AG09309 (cell line): ENCODE measurements at regions not wholly inside any gene's neighbourhood (a gene's known extent, or its start where the extent isn't known, plus 50 kb on each side); places are given as distances from the start of the nearest gene placed in this dataset.
"Not testable (repeated sequence)": the region's sequence is repeated elsewhere in the genome, so short reads cannot be mapped to it uniquely, and the experiment has no call there.

Experiments
- DNase-seq: peaks from one replicate; pipeline ENCODE4 v3.0.0-alpha.2; 2010; ENCODE audit warnings: low read depth
- H3K4me3 ChIP-seq: 2 replicates; pipeline ENCODE4 v1.5.1; 2011; ENCODE audit warnings: mild to moderate bottlenecking, low read depth, low read length, moderate library complexity; ENCODE audit not compliant: control insufficient read depth
- TF ChIP-seq, protein P1 (sequence below): IDR thresholded peaks from 2 replicates; pipeline ENCODE4 v1.5.1; 2011; ENCODE audit warnings: mild to moderate bottlenecking, low read depth, low read length, inconsistent platforms; ENCODE audit not compliant: insufficient read depth, control insufficient read depth; ENCODE audit errors: missing control alignments

DNA sequence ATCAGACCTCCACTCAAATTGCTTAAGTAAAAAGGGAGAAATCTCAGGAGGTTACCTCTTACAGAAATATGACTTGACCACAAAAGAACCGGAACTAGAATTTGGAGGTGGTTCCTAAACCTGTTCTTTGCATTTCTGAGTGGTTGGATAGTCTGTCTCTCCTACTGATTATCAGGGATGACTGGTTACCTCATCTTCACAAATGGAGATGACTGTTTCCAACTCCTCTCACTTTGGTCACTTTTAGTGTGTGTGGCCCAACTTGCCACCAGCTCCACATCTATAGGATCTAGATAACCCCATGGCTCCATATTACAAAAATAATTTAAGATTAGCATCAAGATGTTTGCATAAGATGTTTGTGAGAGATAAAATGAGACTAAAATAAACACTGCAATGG is 95.5 kb downstream of the CCDC71L start:
- TF ChIP-seq, protein P1, sequence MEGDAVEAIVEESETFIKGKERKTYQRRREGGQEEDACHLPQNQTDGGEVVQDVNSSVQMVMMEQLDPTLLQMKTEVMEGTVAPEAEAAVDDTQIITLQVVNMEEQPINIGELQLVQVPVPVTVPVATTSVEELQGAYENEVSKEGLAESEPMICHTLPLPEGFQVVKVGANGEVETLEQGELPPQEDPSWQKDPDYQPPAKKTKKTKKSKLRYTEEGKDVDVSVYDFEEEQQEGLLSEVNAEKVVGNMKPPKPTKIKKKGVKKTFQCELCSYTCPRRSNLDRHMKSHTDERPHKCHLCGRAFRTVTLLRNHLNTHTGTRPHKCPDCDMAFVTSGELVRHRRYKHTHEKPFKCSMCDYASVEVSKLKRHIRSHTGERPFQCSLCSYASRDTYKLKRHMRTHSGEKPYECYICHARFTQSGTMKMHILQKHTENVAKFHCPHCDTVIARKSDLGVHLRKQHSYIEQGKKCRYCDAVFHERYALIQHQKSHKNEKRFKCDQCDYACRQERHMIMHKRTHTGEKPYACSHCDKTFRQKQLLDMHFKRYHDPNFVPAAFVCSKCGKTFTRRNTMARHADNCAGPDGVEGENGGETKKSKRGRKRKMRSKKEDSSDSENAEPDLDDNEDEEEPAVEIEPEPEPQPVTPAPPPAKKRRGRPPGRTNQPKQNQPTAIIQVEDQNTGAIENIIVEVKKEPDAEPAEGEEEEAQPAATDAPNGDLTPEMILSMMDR = no peak
- no peak for DNase-seq
- no peak overlapping the region for H3K4me3 ChIP-seq

DNA sequence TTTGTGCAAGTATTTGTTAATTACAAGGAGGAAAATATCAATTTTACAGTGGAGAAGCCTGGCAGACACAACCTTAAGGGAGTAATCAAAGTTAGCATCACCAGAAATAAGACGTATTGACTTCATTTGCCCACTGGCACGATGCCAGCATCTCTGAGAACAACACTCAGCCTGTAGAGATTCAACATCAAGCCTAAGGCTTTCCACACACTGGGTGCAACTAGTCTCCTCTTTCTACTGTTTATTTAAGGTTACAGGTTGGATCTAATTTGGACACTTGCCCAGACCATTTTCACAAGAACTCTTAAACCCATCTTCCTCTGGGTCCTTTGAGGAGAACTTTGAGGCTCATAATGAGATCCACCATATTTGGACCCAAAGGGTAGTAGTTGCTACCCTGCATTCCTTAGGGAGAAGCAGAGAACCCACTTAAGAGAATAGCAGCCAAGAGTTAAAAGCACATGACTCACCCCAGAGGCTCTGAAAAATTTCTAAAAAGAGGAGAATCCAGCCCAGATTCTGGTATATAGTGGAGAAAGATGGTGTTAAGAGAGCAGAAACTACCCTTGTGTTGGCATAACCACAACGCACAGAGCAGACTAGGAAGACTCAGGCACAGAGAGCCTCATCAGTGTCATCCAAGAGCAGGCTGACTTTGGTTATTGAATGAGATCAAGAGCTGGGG is 97.3 kb downstream of the CCDC71L start:
- no peak overlapping the region for H3K4me3 ChIP-seq
- DNase-seq = no peak
- TF ChIP-seq, protein P1 = no peak

DNA sequence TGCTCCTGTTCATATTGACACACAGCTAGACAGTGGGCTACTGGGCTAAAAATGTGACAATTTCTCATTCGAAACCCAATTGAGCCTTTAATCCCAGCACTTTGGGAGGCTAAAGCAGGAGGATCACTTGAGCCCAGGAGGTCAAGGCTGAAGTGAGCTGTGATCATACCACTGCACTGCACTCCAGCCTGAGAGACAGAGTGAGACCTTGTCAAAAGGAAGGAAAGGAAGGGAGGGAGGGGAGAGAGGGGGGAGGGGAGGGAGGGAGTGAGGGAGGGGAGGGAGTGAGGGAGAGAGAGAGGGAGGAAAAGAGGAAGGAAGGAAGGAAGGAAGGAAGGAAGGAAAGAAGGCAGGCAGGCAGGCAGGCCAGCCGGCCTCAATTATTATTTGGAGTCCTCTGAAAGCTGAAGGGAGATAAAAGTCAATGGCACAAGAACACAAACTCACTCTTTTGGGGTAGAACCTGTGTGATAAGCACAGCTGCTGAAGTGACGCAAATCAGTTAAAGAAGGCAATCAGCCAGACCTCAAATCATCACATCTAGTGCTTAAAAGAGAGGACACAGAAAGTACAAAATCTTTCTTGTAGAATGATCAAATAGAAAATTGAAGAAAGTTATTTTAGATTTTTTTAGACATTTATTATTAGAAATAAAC is 98.1 kb downstream of the CCDC71L start:
- TF ChIP-seq, protein P1 = no peak

DNA sequence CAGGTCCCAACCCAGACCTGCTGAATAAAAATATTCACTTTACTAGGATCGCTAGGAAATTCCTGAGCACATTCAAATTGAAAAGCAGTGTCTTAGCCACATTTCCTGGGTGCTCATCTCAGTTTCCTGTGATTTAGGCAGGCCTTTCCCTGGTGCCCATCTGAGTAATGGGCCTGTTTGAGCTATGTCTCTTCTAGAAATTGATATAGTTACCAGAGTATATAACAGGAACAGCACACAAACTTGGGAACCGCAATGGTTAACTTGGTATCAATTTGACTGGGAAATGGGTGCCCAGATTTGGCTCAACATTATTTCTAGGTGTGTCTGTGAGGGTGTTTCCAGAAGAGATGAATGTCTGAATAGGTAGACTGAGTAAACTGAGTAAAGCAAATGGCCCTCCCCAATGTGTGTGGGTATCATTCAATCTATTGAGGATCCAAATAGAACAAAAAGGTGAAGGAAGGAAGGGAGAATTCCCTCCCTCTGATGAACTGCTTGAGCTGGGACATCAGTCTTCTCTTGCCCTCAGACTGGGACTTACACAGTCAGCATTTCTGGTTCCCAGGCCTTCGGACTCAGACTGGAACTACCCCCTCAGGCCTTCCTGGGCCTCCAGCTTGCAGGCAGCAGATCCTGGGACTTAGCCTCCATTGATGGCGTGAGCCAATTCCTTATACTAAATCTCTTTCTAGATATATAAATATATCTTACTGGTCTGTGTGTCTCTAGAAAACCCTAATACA is 99.1 kb downstream of the CCDC71L start:
- DNase-seq = no peak
- H3K4me3 ChIP-seq = no peak overlapping the region
- TF ChIP-seq, protein P1 = no peak

More for the DNA sequence above, 98.1 kb downstream of the CCDC71L start:
- DNase-seq = no peak
- no peak overlapping the region for H3K4me3 ChIP-seq

DNA sequence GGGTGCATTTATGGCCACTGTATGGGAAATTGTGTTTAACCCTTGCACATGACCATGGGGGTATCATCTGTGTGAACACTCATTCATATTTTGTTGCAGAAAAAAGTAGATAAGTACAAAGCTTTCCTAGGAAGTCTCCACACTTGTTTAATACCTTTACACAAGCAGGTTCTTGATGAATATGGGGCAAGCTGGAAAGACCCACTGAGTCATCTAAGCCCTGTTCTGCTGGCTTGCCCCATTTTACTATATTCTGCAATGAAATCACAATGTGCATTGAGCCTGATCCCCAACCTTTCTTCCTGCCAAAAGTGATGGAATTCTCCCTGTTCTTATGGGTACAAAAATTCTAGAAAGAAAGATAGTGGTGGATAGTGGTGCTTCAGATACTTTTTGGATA is 99.8 kb downstream of the CCDC71L start:
- TF ChIP-seq, protein P1 = no peak
- no peak overlapping the region for H3K4me3 ChIP-seq
- DNase-seq = no peak

DNA sequence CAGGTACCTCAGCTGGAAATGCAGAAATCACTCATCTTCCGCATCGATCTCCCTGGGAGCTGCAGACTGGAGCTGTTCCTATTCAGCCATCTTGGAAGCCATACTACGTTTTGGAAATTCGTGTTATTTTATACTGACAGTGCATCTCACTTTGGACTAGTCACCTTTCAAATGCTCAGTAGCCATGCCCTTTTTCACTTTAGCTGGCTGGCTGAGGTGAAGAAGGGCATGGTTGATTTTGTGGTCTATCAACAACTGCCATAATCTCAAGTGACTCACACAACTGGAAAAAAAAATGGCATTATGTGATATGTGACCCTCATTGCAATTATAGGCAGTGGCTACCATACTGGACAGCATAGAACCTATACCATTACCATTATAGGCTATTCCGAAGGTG is 100.5 kb downstream of the CCDC71L start:
- no peak overlapping the region for H3K4me3 ChIP-seq
- TF ChIP-seq, protein P1 = no peak
- DNase-seq = no peak

DNA sequence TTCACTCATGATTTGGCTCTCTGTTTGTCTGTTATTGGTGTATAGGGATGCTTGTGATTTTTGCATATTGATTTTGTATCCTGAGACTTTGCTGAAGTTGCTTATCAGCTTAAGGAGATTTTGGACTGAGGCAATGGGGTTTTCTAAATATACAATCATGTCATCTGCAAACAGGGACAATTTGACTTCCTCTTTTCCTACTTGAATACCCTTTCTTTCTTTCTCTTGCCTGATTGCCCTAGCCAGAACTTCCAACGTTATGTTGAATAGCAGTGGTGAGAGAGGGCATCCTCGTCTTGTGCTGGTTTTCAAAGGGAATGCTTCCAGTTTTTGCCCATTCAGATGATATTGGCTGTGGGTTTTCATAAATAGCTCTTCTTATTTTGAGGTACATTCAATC is 104.7 kb downstream of the CCDC71L start:
- not testable (repeated sequence) for DNase-seq, H3K4me3 ChIP-seq

DNA sequence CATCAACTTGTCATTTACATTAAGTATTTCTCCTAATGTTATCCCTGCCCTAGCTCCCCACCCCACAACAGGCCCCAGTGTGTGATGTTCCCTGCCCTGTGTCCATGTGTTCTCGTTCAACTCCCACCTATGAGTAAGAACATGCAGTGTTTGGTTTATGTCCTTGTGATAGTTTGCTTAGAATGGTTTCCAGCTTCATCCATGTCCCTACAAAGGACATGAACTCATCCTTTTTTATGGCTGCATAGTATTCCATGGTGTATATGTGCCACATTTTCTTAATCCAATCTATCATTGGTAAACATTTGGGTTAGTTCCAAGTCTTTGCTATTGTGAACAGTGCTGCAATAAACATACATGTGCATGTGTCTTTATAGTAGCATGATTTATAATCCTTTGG is 106.3 kb downstream of the CCDC71L start:
- DNase-seq, H3K4me3 ChIP-seq: not testable (repeated sequence)
